ENCODE measurements at regions not wholly inside any gene's neighbourhood (a gene's known extent, or its start where the extent isn't known, plus 50 kb on each side); places are given as distances from the start of the nearest gene placed in this dataset.

DNA sequence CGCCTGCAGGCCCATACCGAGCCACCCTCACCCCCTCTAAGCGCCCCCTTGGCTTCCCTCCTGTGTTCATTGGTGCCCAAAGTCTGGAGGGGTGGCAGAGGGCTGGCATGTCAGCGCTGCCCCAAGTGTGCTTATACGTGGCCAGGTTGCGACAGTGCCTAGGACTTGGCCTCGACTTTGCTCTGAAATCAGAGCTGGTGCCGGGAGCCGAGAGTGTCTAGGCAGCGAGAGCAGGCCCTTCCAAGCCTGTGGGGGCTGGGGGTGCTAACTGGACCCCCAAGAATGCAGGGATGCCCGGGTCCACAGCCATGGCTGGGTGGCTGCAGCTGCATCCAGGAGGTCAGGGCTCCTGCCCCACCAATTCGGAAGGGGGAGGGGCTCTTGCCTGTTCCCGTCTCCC is 95.6 kb upstream of the MGAT5 start:
- TF ChIP-seq EP300 (IDR thresholded peaks at IDR 0.05) = no peak
- no peak for TF ChIP-seq POLR2A (IDR thresholded peaks at IDR 0.05)
